ENCODE measurements at regions not wholly inside any gene's neighbourhood (a gene's known extent, or its start where the extent isn't known, plus 50 kb on each side); places are given as distances from the start of the nearest gene placed in this dataset.

DNA sequence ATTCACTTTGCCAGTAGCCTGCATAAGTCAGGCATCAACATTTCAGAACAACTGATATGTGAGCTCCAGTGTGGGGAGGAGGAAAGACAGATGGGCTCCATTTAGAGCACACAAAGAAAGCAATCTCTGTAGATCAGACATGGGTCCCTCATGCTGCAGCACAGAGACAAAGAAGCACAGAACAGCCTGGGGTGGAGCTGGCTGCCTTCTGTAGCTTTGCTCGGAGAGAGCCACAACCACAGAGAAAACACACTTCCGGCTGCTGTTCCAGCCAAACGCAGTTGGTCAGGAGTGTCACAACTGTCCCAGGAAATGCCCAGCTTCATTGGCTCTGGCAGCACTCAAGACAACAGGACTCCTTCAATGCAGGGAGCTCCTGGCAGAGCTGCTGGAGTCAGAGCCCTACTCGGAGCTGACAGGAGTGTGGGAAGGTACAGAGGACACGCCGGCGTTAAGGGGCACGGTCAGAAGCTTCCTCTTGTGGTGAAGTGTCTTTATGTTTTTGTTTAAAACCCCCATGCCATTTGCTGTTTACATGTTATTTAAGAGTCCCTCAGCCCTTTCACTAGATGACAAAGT lies 494.4 kb downstream of the TCERG1L start:
- DNase-seq (ENCODE audit: low read depth in 3 of 3) = no peak

DNA sequence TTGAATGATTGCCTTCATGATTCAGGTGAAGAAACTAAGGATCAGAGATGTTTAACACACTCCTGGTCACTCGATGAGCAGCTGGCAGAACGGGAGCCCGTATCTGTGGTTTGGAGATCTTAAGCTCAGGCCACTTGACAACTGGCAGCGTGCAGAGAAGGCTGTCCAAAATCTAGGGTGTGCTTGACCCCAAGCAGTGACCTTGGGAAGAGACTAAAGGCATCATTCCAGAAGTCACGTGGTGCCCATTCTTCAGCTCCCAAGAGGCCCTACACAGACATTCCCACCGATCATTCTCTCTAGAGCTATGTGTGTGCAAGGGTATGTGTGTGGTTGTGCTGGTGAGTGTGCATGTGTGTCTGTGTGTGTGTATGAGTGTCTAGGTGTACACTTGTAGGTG lies 493.8 kb downstream of the TCERG1L start:
- no peak for DNase-seq (ENCODE audit: low read depth in 3 of 3)

DNA sequence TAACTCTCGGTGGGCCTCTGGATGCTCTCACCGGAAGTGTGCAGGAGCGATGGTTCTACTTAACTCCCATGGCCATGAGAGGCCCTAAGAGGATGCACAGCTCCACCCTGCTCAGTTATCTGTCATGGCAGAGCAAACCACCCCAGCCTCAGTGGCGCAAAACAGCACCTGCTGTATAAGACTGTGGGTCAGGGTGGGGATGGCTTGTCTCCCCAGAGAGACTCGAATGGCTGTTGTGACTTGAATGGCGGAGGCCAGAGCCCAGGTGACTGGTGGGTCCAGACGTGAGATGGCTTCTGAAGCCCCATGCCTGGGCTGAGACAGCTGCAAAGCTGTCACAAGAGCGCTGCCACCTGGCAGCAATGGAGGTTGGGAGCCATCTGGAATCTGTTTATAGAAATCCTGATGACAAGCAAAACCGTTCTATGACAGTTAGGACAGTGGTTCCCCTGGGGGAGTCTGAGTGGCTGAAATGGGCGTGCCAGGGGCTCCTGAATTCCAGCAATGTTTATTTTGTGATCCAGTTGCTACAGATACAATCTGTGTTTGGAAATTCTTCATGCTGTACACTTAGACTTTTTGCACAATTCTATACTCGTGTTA lies 490.5 kb downstream of the TCERG1L start:
- DNase-seq (ENCODE audit: low read depth in 3 of 3) = no peak

DNA sequence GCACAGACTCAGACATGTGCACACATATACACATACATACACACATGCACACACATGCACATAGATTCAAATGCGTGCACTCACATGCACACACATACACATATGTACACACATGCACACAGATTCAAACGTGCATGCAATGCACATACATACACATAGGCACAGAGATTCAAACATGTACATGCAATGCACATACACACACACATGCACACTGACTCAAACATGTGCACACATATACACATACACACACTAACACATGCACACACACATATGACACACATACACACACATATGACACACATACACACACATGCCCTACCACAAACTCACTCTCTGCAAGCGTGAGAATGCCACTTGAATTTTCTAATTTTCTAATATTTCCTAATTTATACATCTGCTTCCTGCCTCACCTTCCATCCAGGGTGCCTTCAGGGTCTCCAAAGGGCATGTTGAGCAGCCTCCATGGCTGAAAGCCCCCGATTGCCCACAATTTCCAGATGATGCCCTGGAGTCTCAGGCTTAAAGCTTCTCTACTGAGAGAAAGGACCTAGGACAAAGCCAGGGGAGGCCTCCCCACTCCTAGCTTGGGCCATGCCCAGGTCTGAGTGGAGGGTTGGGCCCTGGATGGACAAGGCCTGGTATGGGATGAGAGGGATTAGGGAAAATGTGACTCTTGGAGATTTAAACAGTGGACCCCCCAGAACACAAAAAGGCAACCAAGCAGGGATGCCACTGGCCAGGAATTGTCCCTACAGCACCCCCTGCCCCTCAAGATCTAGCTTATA lies 487.1 kb downstream of the TCERG1L start:
- no peak for DNase-seq (ENCODE audit: low read depth in 3 of 3)

DNA sequence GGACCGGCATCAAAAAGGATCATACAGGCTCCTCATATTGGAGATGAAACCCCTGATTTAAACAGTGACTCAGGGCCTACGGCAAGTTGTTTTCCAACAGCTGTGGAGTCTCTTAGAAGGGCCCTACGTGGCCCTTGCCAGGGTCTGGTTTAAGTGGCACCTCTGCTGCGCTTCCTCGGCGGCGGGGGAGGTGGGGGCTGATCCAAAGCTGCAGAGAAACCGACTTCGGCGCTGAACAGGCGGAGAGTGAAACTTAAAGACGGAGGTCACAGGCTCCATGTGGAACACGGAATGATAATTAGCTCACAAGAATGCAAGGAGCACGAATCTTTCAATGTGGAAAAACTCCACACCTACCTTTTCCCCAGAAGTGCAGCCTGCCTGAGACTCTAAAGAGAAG lies 477.9 kb downstream of the TCERG1L start:
- no peak for DNase-seq (ENCODE audit: low read depth in 3 of 3)

DNA sequence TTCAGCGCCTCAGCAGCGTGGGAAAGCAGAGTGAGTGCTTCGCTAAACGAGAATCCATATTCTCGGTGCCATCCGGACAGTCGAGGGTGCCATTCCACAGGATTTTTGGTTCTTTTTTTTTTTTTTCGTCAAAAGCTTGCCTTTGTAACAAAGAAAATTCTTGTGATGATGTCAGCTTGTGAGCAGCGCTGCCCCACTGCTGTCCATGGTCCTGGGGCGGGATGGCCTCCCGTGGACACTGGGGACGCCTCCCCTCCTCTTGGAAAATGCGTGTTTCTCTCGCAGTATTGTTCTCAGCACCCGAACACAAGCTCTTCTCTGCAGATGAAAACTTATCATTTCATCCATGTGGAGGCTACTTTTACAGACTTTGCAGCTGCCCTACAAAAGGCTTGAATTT lies 477.4 kb downstream of the TCERG1L start:
- no peak for DNase-seq (ENCODE audit: low read depth in 3 of 3)

DNA sequence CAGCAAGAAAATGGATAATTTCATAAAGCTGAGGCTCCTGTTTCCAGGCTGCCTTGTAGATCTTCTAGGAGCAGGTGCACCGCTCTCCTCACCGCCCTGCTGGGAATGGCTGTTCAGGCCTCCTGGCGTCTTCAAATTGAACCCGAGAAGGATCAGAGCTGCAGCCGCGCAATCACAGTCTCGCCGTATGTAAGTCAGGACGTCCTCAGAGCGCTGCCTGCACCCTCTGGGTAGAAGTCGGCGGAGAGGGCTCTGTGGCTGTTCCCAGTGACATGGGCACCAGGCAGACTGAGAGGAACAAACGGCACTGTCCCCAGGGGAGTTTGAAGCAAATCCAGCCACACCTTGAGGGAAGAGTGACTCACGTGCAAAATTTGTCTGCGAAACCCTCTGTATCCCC lies 476.9 kb downstream of the TCERG1L start:
- no peak for DNase-seq (ENCODE audit: low read depth in 3 of 3)

DNA sequence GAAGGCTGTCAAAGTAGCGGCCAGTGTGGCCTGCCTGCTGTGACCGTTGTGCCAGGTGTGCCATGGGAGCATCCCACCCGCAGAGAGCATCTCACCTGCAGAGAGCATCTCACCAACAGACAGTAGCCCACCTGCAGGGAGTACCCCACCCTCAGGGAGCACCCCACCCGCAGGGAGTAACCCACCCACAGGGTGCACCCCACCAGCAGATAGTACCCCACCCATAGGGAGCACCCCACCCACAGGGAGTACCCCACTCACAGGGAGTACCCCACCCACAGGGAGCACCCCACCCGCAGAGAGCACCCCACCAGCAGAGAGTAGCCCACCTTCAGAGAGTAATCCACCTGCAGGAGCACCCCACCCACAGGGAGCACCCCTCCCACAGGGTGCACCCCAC lies 476.5 kb downstream of the TCERG1L start:
- DNase-seq (ENCODE audit: low read depth in 3 of 3) = no peak

DNA sequence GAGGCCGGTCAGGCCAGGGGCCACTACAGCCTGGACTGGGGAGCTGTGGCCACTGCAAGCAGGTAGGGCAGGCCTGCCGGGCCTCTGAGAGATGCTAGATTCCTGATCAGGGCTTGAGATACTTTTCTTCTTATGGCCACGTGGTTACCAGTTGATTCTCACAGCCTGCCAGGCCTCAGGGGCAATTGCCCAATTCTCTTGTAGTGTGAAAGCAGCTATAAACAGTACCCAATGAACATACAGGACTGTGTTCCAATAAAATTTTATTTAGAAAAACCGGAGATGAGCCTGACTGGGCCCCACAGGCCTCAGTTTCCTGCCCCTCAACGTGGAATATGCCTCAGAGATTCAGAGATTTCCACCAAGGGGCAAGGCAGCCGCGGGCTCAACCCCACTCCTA lies 475.2 kb downstream of the TCERG1L start:
- DNase-seq (ENCODE audit: low read depth in 3 of 3) = no peak

DNA sequence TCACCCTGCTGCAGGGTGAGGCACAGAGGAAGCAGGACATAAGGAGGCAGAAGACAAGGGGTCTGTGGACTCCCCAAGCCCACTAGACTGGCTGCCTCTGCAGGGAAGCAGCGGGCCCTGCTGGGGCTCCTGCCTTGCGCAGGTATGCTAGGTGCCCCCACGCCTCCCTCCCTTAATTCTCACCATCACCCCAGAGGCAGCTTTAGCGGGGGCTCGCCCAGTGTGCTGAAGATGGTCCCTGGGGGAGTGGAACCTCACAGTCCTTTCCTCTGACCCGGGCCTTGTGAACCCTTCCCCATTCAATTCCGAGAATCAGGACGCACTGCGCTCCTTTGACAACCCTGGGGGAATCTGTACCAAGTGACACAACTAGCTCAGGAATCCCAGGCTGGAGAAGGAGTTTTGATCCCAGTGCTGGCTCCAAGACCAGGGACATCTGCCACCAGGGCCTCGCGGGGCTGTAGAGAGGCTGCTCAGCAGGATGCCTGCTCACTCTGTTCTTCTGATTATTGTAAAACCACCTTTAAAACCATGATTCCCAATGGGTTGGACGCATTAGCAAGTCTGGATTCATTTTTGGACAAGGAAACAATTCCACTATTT lies 468.4 kb downstream of the TCERG1L start:
- no peak for DNase-seq (ENCODE audit: low read depth in 3 of 3)

DNA sequence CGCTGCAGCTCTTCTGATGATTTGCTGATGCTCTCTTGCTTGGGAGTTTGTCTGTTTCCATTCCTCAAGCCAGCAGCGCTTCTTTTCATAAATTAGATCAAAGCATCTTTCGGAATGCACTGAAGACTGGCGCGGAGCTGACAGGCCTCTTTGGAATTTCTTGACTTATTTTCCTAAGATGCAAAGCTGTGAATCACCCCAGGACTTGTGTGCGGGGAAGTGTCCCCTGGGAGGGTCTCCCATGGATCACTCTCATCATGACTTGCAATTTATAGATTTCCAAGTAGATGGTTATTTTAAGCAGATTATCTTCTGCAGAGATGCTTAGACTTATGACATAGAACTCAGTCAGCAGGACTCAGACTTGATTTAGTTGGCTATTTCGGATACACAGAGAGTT lies 467.2 kb downstream of the TCERG1L start:
- no peak for DNase-seq (ENCODE audit: low read depth in 3 of 3)

DNA sequence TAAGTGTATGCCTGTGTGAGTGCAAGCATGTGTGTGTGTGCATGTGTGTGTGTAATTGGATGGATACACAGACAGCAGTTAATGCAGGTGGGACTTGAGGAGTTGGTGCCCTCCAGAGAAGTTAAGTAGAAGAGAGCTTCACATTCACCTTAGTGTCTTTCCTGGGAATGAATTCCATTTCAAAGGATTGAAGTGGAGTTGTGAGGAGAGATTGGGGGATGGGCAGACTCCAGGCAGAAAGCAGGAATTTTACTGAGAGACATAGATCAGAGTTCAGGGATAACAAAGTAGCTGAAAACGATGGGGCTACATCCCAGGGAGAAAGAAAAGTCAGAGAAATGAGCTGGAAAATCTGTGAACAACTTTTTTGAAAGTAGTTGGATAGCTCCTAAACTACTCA lies 464.4 kb downstream of the TCERG1L start:
- DNase-seq (ENCODE audit: low read depth in 3 of 3) = no peak

DNA sequence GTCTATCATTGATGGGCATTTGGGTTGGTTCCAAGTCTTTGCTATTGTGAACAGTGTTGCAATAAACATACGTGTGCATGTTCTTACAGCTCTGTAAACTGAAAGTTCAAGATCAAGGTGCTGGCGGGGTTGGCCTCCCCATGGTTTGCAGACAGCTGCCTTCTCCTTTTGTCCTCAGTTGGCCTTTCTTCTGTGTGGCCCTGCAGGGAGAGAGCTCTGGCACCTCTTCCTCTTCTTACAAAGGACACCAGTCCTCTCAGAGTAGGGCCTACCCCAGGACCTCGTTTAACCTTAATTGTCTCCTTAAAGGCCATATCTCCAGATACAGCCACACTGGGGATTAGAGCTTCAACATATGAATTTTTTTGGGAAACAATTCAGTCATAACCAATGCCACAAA lies 462.7 kb downstream of the TCERG1L start:
- no peak for DNase-seq (ENCODE audit: low read depth in 3 of 3)

DNA sequence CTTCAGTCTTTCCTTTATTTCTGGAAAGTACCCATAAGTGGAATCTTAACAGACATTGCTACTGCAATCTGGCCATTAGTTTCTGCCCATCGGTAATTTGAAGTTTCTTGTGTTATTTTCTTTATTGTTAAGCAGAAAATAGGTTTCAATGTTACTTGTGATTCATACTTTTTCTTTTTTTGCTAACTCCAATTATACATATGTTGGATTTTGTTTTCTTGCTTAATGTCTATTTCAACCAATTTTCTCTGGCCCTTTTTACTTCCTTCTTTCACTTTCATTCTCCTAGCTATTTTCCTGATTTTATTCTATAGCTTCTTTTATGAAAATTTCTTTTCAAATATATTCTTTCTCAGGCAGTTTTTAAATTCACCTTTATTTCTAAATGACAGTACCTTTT lies 457.4 kb downstream of the TCERG1L start:
- no peak for DNase-seq (ENCODE audit: low read depth in 3 of 3)

DNA sequence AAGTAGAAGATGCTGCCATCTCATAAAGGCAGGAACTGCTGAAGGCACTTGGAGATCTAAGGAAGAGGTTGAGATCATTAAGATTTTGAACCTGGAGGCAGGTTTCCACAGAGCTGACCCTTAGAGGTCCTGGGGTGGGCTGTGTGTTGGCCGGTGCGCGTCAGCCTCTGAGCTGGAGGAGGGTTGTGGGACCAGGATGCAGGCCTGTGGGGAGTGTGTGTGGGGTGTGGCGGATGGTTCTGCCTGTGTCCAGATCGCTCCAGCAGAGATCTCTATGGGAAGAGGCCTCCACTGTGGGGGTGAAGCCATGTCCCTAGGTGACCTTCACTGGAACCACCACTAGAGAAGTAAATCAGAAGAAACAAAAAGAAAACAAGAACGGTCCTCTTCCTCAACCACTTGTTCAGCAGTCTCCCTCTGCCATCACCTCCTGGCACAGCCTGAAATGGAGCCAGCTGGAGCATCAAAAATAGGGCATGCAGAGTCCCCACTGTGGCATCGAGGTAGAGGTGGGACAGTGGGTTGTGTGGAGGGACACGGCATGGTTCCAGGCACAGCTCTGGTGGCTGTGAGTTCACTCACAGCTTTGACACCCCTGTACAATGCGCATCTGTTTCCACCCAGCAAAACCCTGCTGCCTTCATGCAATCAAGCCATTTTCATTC lies 453.8 kb downstream of the TCERG1L start:
- DNase-seq (ENCODE audit: low read depth in 3 of 3) = no peak

DNA sequence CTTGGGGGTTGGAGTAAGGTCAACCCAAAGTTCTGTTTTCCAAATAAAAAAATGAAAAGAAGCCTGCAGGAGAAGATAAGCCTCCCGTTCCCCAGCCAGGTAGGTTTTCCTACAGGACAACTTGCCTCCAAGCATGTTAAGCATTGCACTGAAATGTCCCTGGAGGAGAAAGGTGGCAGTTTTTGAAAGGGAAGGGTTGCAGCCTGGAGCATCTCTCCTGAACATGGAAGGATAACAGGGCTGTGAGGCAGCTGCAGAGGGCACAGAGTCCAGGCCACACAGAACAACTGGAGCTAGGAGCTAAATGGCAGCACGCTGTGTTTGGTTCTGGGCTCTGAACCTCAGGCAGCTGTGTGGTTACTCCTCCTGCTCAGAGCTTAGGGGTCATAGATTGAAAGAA lies 452.9 kb downstream of the TCERG1L start:
- no peak for DNase-seq (ENCODE audit: low read depth in 3 of 3)

DNA sequence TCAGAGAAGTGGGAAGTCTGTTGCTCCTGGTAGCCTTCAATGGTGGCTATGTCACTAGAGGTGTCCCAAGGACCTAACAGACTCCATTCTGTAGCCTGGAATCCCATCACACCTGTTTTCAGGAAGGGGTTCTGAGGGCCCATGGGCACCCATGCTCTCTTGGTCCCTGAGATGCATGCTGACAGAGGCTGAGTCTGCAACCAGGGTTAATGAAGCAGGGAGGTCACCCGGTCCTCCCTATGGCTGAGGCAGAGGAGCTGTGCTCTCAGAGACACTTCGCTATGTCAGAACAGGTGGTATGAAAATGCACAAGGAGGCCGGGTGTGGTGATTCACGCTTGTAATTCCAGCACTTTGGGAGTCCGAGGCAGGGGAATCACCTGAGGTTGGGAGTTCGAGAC lies 452.1 kb downstream of the TCERG1L start:
- DNase-seq (ENCODE audit: low read depth in 3 of 3) = no peak

DNA sequence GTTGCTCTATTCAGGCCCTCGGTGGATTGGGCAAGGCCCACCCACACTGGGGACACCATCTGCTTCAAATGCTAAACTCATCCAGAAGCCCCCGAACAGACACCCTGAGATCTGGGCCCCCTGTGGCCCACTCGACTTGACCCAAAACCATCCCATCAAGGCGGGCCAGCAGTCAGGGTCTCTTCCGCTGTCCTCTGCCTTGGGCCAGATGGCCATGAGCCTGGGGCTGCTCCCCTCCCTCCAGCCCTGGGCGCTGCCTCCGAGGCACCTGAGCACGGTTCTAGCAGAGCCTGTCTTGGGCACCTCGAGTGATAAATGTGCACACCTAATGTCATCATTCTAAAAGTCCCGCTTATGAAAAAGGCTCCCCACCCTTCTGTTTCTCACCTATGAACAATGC lies 449.4 kb downstream of the TCERG1L start:
- DNase-seq (ENCODE audit: low read depth in 3 of 3) = no peak

DNA sequence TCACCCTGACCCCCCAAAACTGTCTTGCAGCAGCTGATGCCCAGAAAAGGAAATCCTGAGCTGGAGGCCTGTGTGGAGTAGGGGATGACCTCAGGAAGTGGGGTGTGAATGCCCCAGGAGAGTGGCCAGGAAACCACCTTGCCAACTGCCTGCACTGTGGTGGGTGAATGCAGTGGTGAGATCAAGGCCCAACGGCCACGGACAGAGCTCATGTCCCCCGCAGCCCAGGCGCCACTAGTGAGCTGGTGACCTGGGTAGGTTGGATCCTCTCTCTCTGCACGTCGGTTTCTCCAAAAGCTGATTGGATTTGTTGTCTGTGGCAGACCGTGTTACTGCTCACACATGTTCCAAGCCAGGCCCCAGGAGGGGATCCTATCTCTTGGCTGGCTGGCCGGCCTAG lies 448.9 kb downstream of the TCERG1L start:
- no peak for DNase-seq (ENCODE audit: low read depth in 3 of 3)

DNA sequence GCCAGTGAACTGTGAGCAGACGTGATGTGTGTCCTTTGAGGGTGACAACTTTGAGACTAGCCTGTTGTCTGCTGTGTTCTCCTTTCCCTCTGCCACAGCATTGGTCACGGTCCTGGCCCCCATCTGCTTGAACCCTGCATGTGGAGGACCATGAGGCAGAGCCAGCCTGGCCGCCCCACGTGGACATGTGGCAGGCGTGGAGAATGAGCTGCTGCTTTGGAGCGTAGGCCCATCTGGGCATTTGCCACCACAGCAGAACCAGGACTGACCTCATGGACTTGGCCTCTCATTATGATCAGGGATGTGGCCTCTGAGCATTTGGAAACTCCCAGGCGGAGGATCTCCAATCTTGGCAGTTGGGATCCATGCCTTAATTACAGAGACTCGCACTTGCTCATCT lies 448.5 kb downstream of the TCERG1L start:
- DNase-seq (ENCODE audit: low read depth in 3 of 3) = no peak

DNA sequence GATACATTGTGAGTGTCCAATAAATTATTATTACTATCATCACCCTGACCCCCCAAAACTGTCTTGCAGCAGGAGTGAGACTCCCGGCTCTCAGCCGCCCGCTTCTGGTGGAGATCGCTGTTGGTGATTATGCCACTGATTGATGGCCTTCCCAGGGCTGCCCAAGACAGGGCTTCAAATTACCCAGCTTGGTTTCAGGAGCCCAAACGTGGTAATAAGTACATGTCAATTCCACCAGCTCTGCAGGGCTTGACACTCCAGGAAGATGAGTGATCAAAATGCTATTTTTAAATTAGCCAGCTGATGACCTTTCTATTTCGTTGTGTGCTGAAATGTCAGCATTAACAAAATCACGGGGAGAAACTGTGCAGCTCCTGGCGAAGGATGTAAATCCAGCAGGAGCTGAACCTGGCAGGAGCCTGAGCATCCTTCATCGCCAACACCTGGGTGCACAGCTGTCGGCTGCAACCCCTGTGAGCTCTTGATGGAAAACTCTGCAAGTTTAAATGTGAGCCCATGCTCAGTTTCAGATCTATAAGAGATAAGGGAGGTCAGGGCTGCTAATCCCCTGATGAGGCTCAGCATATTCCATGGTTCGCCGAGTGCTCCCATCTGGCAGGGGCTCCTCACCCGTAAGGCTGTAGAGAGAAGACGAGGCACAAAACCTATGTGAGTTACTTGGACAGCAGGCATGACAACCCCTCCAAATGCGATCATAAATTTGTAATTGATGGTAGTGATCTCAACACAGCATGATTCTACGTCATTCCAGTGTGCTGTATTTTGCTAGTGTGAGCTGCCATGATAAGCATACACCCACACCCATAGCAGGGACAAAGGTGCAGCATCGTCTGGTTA lies 446.3 kb downstream of the TCERG1L start:
- DNase-seq (ENCODE audit: low read depth in 3 of 3) = no peak

DNA sequence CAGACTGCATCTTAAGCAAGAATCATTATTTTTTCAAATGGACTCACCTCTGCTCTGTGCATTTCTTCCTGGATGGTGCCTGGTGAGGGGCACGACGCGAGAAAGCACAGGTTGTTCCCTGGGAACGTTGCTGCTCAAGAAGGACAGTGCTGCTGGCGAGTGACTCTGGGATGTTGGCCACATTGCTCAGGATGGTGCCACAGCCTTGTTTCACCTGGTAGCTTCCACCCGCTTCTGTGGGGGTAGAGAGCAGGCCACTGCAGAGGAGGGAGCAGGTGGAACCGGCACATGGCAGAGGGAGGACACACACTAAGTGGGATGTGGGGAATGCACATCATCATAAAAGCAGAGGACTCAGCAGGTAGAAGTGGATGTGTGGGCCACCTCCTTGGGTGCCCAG lies 444.7 kb downstream of the TCERG1L start:
- DNase-seq (ENCODE audit: low read depth in 3 of 3) = no peak

All from stimulated activated CD4-positive, alpha-beta T cell treated with anti-CD3 and anti-CD28 coated beads, TNF-alpha, amount 100 ng/mL, for 4 hours (primary cell).